GM23248 (cell line): ENCODE measurements at regions not wholly inside any gene's neighbourhood (a gene's known extent, or its start where the extent isn't known, plus 50 kb on each side); places are given as distances from the start of the nearest gene placed in this dataset.

ENCODE experiments used
- EZH2 ChIP-seq: fragments of 200-600 bp; sonication (generic); IDR thresholded peaks from 2 replicates; pipeline ENCODE4 v1.6.1; 2018; ENCODE audit warnings: antibody characterized with exemption, mild to moderate bottlenecking; ENCODE audit not compliant: insufficient read depth, poor library complexity, severe bottlenecking
- EZH2phosphoT487 ChIP-seq: fragments of 200-600 bp; sonication (generic); IDR thresholded peaks from 2 replicates; pipeline ENCODE4 v1.6.1; 2018; ENCODE audit warnings: antibody characterized with exemption, moderate library complexity, mild to moderate bottlenecking, low read depth; ENCODE audit not compliant: insufficient read depth

DNA sequence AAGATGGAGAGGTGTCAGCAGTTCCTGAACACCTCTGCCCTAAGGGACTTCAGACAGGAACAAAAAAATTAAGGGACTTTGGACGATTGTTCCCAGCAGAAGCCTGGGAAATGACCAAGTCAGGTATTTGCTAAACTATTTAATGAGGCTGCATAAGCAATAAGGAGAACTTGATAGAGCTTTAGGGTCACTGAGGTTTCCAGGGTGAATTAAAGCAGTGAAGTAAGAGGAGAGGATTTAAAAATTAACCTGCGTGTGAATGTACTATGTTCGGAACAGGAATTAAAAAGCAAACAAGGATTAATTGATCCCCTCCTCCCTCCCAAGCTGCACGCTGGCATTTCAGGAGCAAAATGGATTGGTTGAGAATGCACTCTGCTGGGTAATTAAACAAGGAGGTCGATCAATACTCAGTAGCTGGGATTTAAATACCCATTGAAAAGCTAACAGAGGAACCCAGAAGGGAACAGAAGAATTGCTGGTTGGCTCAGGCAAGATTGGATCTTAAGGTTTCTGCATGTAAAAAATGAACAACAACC, 157.2 kb downstream of the RNF152 start:
- no peak for TF ChIP-seq EZH2phosphoT487
- TF ChIP-seq EZH2: no peak
